B cell (primary cell): ENCODE measurements at regions not wholly inside any gene's neighbourhood (a gene's known extent, or its start where the extent isn't known, plus 50 kb on each side); places are given as distances from the start of the nearest gene placed in this dataset.

Experiments
- ATAC-seq: fragments of 200-7000 bp; cut with Tn5 transposase; one replicate; pipeline ENCODE4 v1.10.0; 2021; ENCODE audit warnings: low read depth, mild to moderate bottlenecking, moderate number of reproducible peaks, moderate library complexity
- CTCF ChIA-PET: fragments of 350-600 bp; sonication (Branson Sonifier 250); formaldehyde crosslinking; loops from one replicate; lab custom pipeline; 2021; ENCODE audit warnings: antibody characterized with exemption, inconsistent platforms; lab: Charles Lee
- POLR2A ChIA-PET: fragments of 350-600 bp; sonication (Branson Sonifier 250); formaldehyde crosslinking; loops from one replicate; lab custom pipeline; 2021; ENCODE audit warnings: antibody characterized with exemption; lab: Charles Lee
- DNase-seq: peaks from one replicate; pipeline ENCODE4 v3.0.0; 2013
- H2AFZ ChIP-seq: 2 replicates; pipeline ENCODE4 v1.6.1; 2012; ENCODE audit warnings: mild to moderate bottlenecking, low read depth, low read length; ENCODE audit not compliant: insufficient read depth, poor library complexity, severe bottlenecking
- H3K27ac ChIP-seq, 2 donors: 1 replicate in 1 of 2; 2 replicates in 1 of 2; pipeline ENCODE4 v1.5.1; 2012 to 2013; ENCODE audit warnings: low read length in 2 of 2, mild to moderate bottlenecking in 2 of 2, moderate library complexity in 1 of 2
- H3K27me3 ChIP-seq, 4 experiments: fragments of 200-600 bp in 1 of 4; sonication (generic) in 1 of 4; replicated peaks in 1 of 4; 1 replicate in 2 of 4; 2 replicates in 2 of 4; pipeline versions ENCODE4 v1.6.1 to v1.7.0; 2013 to 2016; ENCODE audit warnings: low read length in 3 of 4, mild to moderate bottlenecking in 2 of 4, mixed read lengths in 1 of 4, moderate library complexity in 1 of 4; ENCODE audit not compliant: insufficient read depth in 4 of 4, control insufficient read depth in 3 of 4; ENCODE audit errors: control extremely low read depth in 1 of 4
- H3K36me3 ChIP-seq, 2 experiments: replicated peaks in 1 of 2; 1 replicate in 1 of 2; 2 replicates in 1 of 2; pipeline versions ENCODE4 v1.6.1 to v1.7.1; 2013; ENCODE audit warnings: low read length in 1 of 2; ENCODE audit not compliant: insufficient read depth in 2 of 2, control insufficient read depth in 1 of 2; ENCODE audit errors: control extremely low read depth in 1 of 2, extremely low read depth in 1 of 2
- H3K4me1 ChIP-seq, 2 donors: fragments of 200-600 bp in 1 of 2; sonication (generic) in 1 of 2; 1 replicate in 1 of 2; 2 replicates in 1 of 2; pipeline versions ENCODE4 v1.5.1 to v1.6.1; 2013 to 2017; ENCODE audit warnings: low read length in 2 of 2; ENCODE audit not compliant: control insufficient read depth in 2 of 2, insufficient read depth in 2 of 2
- H3K4me2 ChIP-seq: replicated peaks from 2 replicates; pipeline ENCODE3; 2012; ENCODE audit warnings: mild to moderate bottlenecking, low read depth, low read length; ENCODE audit not compliant: poor library complexity, severe bottlenecking
- H3K4me3 ChIP-seq, 5 experiments: fragments of 200-600 bp in 1 of 5; sonication (generic) in 1 of 5; 1 replicate in 3 of 5; 2 replicates in 2 of 5; pipeline versions ENCODE4 v1.5.1 to v1.7.0; 2011 to 2016; ENCODE audit warnings: low read length in 4 of 5, mild to moderate bottlenecking in 4 of 5, low read depth in 2 of 5, control low read depth in 1 of 5, moderate library complexity in 1 of 5; ENCODE audit not compliant: insufficient read depth in 1 of 5; ENCODE audit errors: control extremely low read depth in 1 of 5, extremely low read depth in 1 of 5
- H3K79me2 ChIP-seq: fragments of 200-600 bp; sonication (generic); one replicate; pipeline ENCODE4 v1.6.0; 2016; ENCODE audit warnings: low read length; ENCODE audit not compliant: control insufficient read depth, insufficient read depth
- H3K9ac ChIP-seq: fragments of 200-600 bp; sonication (generic); 2 replicates; pipeline ENCODE4 v1.6.1; 2017; ENCODE audit warnings: mild to moderate bottlenecking, low read length, moderate library complexity
- H3K9me3 ChIP-seq, 3 donors: one replicate each; pipeline versions ENCODE4 v1.6.1 to v1.7.1; 2013; ENCODE audit warnings: low read length in 2 of 3; ENCODE audit not compliant: control insufficient read depth in 2 of 3, insufficient read depth in 1 of 3; ENCODE audit errors: control extremely low read depth in 1 of 3
- H4K20me1 ChIP-seq: 2 replicates; pipeline ENCODE4 v1.6.0; 2012; ENCODE audit warnings: mild to moderate bottlenecking, low read length; ENCODE audit not compliant: insufficient read depth, control insufficient read depth, poor library complexity, severe bottlenecking
- H3K27ac Mint-ChIP-seq: one replicate; pipeline ENCODE4 v1.8.0; 2021; ENCODE audit warnings: mixed read lengths
- H3K27me3 Mint-ChIP-seq: one replicate; pipeline ENCODE4 v1.8.0; 2021; ENCODE audit warnings: mixed read lengths
- H3K4me1 Mint-ChIP-seq: one replicate; pipeline ENCODE4 v1.8.0; 2021; ENCODE audit warnings: mixed read lengths
- H3K4me3 Mint-ChIP-seq: one replicate; pipeline ENCODE4 v1.8.0; 2021; ENCODE audit warnings: mixed read lengths
- H3K9me3 Mint-ChIP-seq: one replicate; pipeline ENCODE4 v1.8.0; 2022; ENCODE audit warnings: mixed read lengths; ENCODE audit not compliant: insufficient read depth
- CTCF ChIP-seq: fragments of 200-600 bp; IDR thresholded peaks from one replicate; pipeline ENCODE4 v1.8.0; 2022; ENCODE audit warnings: antibody characterized with exemption, mild to moderate bottlenecking
- EZH2 ChIP-seq: IDR thresholded peaks from 2 replicates; pipeline ENCODE4 v1.6.1; 2012; ENCODE audit warnings: borderline replicate concordance, low read depth, mild to moderate bottlenecking, moderate library complexity, low read length; ENCODE audit not compliant: insufficient read depth, poor library complexity, severe bottlenecking
- WGBS: methylation state at CpG from one replicate; pipeline ENCODE4 v1.1.5; 2013; ENCODE audit warnings: missing lambda C conversion rate; ENCODE audit not compliant: insufficient coverage; 5-methylcytosine and 5-hydroxymethylcytosine counted together
- intact Hi-C: fragments of 100-400 bp; cut with micrococcal nuclease; formaldehyde crosslinking; loops from one replicate; pipeline ENCODE4 v1.10.0; 2022

GRCh38 chr3:73206030-73206429, 144.6 kb downstream of the EBLN2 start:
- H3K36me3 ChIP-seq: no peaks in the 10 kb centered on the region
- ChIA-PET POLR2A (no interaction called here), CTCF (no interaction called here)
- H3K4me3 ChIP-seq: no peak overlapping the region
- intact Hi-C loops: no loop called here
- WGBS: no CpG with 5 or more reads among the region's 5 CpGs
- H3K4me1 ChIP-seq: no peaks in the 10 kb centered on the region
- no peak overlapping the region for H3K27ac ChIP-seq
- no peak for ATAC-seq
- no peak overlapping the region for H2AFZ ChIP-seq
- no peaks in the 10 kb centered on the region for H3K27me3 Mint-ChIP-seq
- H3K79me2 ChIP-seq: no peaks in the 10 kb centered on the region
- H4K20me1 ChIP-seq: no peaks in the 10 kb centered on the region
- H3K27me3 ChIP-seq: no peaks in the 10 kb centered on the region
- no peak for DNase-seq
- H3K9me3 ChIP-seq: no peaks in the 10 kb centered on the region
- TF ChIP-seq CTCF: no peak
- TF ChIP-seq EZH2: no peak
- no peak overlapping the region for H3K4me3 Mint-ChIP-seq
- H3K9ac ChIP-seq: no peak overlapping the region
- no peak overlapping the region for H3K4me2 ChIP-seq
- no peak overlapping the region for H3K27ac Mint-ChIP-seq
- no peaks in the 10 kb centered on the region for H3K4me1 Mint-ChIP-seq
- H3K9me3 Mint-ChIP-seq: no peaks in the 10 kb centered on the region

GRCh38 chr3:73207946-73208440, 146.5 kb downstream of the EBLN2 start:
- Histone ChIP-seq H2AFZ (no peak overlapping the region), H3K27me3 (no peaks in the 10 kb centered on the region), H3K4me3 (no peak overlapping the region), H3K9ac (no peak overlapping the region), H3K4me2 (no peak overlapping the region), H4K20me1 (no peaks in the 10 kb centered on the region), H3K9me3 (no peaks in the 10 kb centered on the region), H3K27ac (no peak overlapping the region), H3K36me3 (no peaks in the 10 kb centered on the region), H3K4me1 (no peaks in the 10 kb centered on the region), H3K79me2 (no peaks in the 10 kb centered on the region)
- no peak for TF ChIP-seq EZH2
- TF ChIP-seq CTCF: no peak
- DNase-seq: no peak
- intact Hi-C loops: no loop called here
- H3K4me3 Mint-ChIP-seq: no peak overlapping the region
- no CpG with 5 or more reads among the region's 3 CpGs for WGBS
- ChIA-PET CTCF (no interaction called here), POLR2A (no interaction called here)
- H3K9me3 Mint-ChIP-seq: no peaks in the 10 kb centered on the region
- no peaks in the 10 kb centered on the region for H3K4me1 Mint-ChIP-seq
- H3K27me3 Mint-ChIP-seq: no peaks in the 10 kb centered on the region
- ATAC-seq: no peak
- H3K27ac Mint-ChIP-seq: no peak overlapping the region
